K562 (cell line): ENCODE measurements at regions not wholly inside any gene's neighbourhood (a gene's known extent, or its start where the extent isn't known, plus 50 kb on each side); places are given as distances from the start of the nearest gene placed in this dataset.

Source experiments
- ATAC-seq: fragments of 200-7000 bp; cut with Tn5 transposase; 3 replicates; pipeline ENCODE4 v1.9.1; 2020; ENCODE audit warnings: moderate library complexity
- BruUV-seq: library from RNA; stranded (reverse); fragments of 400-500 nt; replicated peaks from 2 replicates; lab custom pipeline; 2021; lab: Mats Ljungman, UMichigan
- CTCF ChIA-PET: fragments of 300-600 bp; formaldehyde crosslinking; extraction: SDS; loops from one replicate; lab custom pipeline; 2021; ENCODE audit warnings: low intra/inter-chr PET ratio; lab: Yijun Ruan, JAX
- POLR2A ChIA-PET: fragments of 300-600, 350-650 bp; sonication (Branson Sonifier 250); formaldehyde crosslinking; extraction: SDS; loops from one replicate; lab custom pipeline; 2021; ENCODE audit warnings: antibody characterized with exemption, inconsistent platforms; lab: Yijun Ruan, JAX
- DNase-seq, 4 experiments: peaks; one replicate each; pipeline versions ENCODE4 v3.0.0 to v3.0.0-alpha.2; 2011 to 2018; ENCODE audit warnings: low spot score in 3 of 4, mixed read lengths in 3 of 4; ENCODE audit errors: extremely low read depth in 1 of 4
- FAIRE-seq: peaks from 2 replicates; lab custom pipeline; 2011; peaks lifted over from hg19 to GRCh38; lab: Jason Lieb, UNC
- H2AFZ ChIP-seq: 2 replicates; pipeline ENCODE4 v1.6.0; 2011; ENCODE audit warnings: low read depth, low read length, control low read depth, inconsistent platforms
- H3K27ac ChIP-seq: fragments of 200-600 bp; 3 replicates; pipeline ENCODE4 v1.8.0; 2011; ENCODE audit warnings: low read depth, mild to moderate bottlenecking, control low read depth, inconsistent platforms, low read length, moderate library complexity, mixed read lengths; ENCODE audit errors: extremely low read depth
- H3K27me3 ChIP-seq, 2 experiments: fragments of 300-600 bp in 1 of 2; 2 replicates in 1 of 2; 3 replicates in 1 of 2; pipeline versions ENCODE4 v1.6.0 to v1.8.0; 2011; ENCODE audit warnings: inconsistent platforms in 2 of 2, low read length in 2 of 2, mild to moderate bottlenecking in 1 of 2, mixed read lengths in 1 of 2, moderate library complexity in 1 of 2; ENCODE audit not compliant: control insufficient read depth in 2 of 2, insufficient read depth in 2 of 2
- H3K36me3 ChIP-seq: fragments of 300-600 bp; 3 replicates; pipeline ENCODE4 v1.8.0; 2011; ENCODE audit warnings: mild to moderate bottlenecking, low read length, inconsistent platforms; ENCODE audit not compliant: control insufficient read depth, insufficient read depth
- H3K4me1 ChIP-seq, 2 experiments: fragments of 200-600 bp in 1 of 2; replicated peaks in 1 of 2; 2 replicates in 1 of 2; 3 replicates in 1 of 2; pipeline versions ENCODE4 v1.5.1 to v1.8.0; 2011; ENCODE audit warnings: inconsistent platforms in 2 of 2, low read length in 2 of 2, mild to moderate bottlenecking in 1 of 2, mixed read lengths in 1 of 2, moderate library complexity in 1 of 2; ENCODE audit not compliant: control insufficient read depth in 2 of 2, insufficient read depth in 2 of 2
- H3K4me2 ChIP-seq: 2 replicates; pipeline ENCODE4 v1.6.1; 2011; ENCODE audit warnings: low read length, control low read depth, inconsistent platforms, mixed read lengths; ENCODE audit not compliant: insufficient read depth
- H3K4me3 ChIP-seq: fragments of 200-600 bp; sonication (generic), shearing (Covaris generic); 2 replicates; pipeline ENCODE4 v1.5.1; 2016; ENCODE audit warnings: control low read depth, inconsistent platforms
- H3K79me2 ChIP-seq: fragments of 200-600 bp; 3 replicates; pipeline ENCODE4 v1.8.0; 2011; ENCODE audit warnings: low read length, inconsistent platforms; ENCODE audit not compliant: control insufficient read depth, insufficient read depth
- H3K9ac ChIP-seq, 2 experiments: 2 replicates each; pipeline versions ENCODE4 v1.6.0 to v1.6.1; 2011; ENCODE audit warnings: low read depth in 2 of 2, low read length in 2 of 2, control low read depth in 1 of 2, inconsistent platforms in 1 of 2, mild to moderate bottlenecking in 1 of 2, mixed read lengths in 1 of 2; ENCODE audit not compliant: insufficient read depth in 1 of 2
- H3K9me1 ChIP-seq: one replicate; pipeline ENCODE4 v1.6.0; 2011; ENCODE audit warnings: inconsistent platforms, mild to moderate bottlenecking, low read length, moderate library complexity; ENCODE audit not compliant: control insufficient read depth, insufficient read depth
- H3K9me3 ChIP-seq: replicated peaks from 2 replicates; pipeline ENCODE4 v1.5.1; 2011; ENCODE audit warnings: low read depth, low read length, inconsistent platforms; ENCODE audit not compliant: control insufficient read depth, insufficient read depth
- H4K20me1 ChIP-seq: replicated peaks from 2 replicates; pipeline ENCODE4 v1.6.1; 2011; ENCODE audit warnings: low read length, inconsistent platforms, mixed read lengths; ENCODE audit not compliant: control insufficient read depth, insufficient read depth
- AFF4 ChIP-seq: sonication (generic); formaldehyde crosslinking; IDR thresholded peaks from 2 replicates; pipeline ENCODE4 v1.8.0; 2023; ENCODE audit warnings: mild to moderate bottlenecking, missing genetic modification reagents
- ARHGAP35 ChIP-seq: fragments of 450-650 bp; IDR thresholded peaks from 2 replicates; pipeline ENCODE4 v1.6.1; 2018; ENCODE audit not compliant: partially characterized antibody
- CEBPG ChIP-seq, 3 experiments: fragments of 200-800 bp in 1 of 3; sonication (Bioruptor generic) in 1 of 3; sonication (generic) in 1 of 3; formaldehyde crosslinking in 1 of 3; IDR thresholded peaks in 2 of 3; conservative IDR thresholded peaks in 1 of 3; 2 replicates each; pipeline versions ENCODE4 v1.6.1 to v1.8.0; 2016 to 2022; ENCODE audit warnings: missing compliant biosample characterization in 2 of 3, missing genetic modification characterization in 2 of 3, mild to moderate bottlenecking in 1 of 3, missing genetic modification reagents in 1 of 3
- ETS1 ChIP-seq: conservative IDR thresholded peaks from 2 replicates; pipeline ENCODE4 v1.6.1; 2011; ENCODE audit warnings: low read depth, mild to moderate bottlenecking, low read length; ENCODE audit not compliant: control insufficient read depth
- TSC22D4 ChIP-seq: fragments of 450-650 bp; IDR thresholded peaks from 2 replicates; pipeline ENCODE4 v1.6.1; 2016; ENCODE audit warnings: missing genetic modification characterization, missing biosample characterization, control low read depth
- XRCC3 ChIP-seq: fragments of 450-650 bp; IDR thresholded peaks from 2 replicates; pipeline ENCODE4 v1.6.1; 2017; ENCODE audit warnings: mild to moderate bottlenecking, moderate library complexity
- ZBTB43 ChIP-seq: sonication (generic); formaldehyde crosslinking; IDR thresholded peaks from 2 replicates; pipeline ENCODE4 v1.8.0; 2023; ENCODE audit warnings: mild to moderate bottlenecking, missing genetic modification reagents
- ZFP91 ChIP-seq: sonication (generic); formaldehyde crosslinking; IDR thresholded peaks from 2 replicates; pipeline ENCODE4 v1.8.0; 2022; ENCODE audit warnings: mild to moderate bottlenecking, missing genetic modification reagents
- ZNF133 ChIP-seq: fragments of 250-450 bp; sonication (Bioruptor Pico); IDR thresholded peaks from 2 replicates; pipeline ENCODE4 v1.4.0; 2020; ENCODE audit warnings: mild to moderate bottlenecking
- ZNF146 ChIP-seq: IDR thresholded peaks from one replicate; pipeline ENCODE4 v1.6.1; 2018; ENCODE audit warnings: missing compliant biosample characterization; ENCODE audit not compliant: unreplicated experiment
- WGBS: fragments of 100-300 bp; shearing (Covaris generic); methylation state at CpG from one replicate; pipeline ENCODE4 v1.1.6; 2016; ENCODE audit warnings: low coverage, mixed read lengths; ENCODE audit not compliant: insufficient coverage; ENCODE audit errors: missing lambda C conversion rate; 5-methylcytosine and 5-hydroxymethylcytosine counted together
- in situ Hi-C: fragments of 300-500 bp; cut with MboI; formaldehyde crosslinking; loops from 4 replicates; pipeline ENCODE4 v1.15.0; 2018; ENCODE audit warnings: inconsistent platforms, mixed read lengths
- intact Hi-C: fragments of 100-400 bp; cut with micrococcal nuclease; formaldehyde crosslinking; loops from 2 replicates; pipeline ENCODE4 v1.14.2; 2022

GRCh38 chrX:115895678-115896329 lies 274.7 kb upstream of the AGTR2 start:
- Histone ChIP-seq H3K9me3 (no peaks in the 10 kb centered on the region), H2AFZ (no peak overlapping the region), H3K27me3 (no peaks in the 10 kb centered on the region), H3K9ac (no peak overlapping the region), H3K36me3 (no peaks in the 10 kb centered on the region), H3K4me2 (no peak overlapping the region), H3K4me3 (no peak overlapping the region), H3K79me2 (no peaks in the 10 kb centered on the region), H3K27ac (no peak overlapping the region), H4K20me1 (no peaks in the 10 kb centered on the region), H3K9me1 (no peaks in the 10 kb centered on the region), H3K4me1 (peaks cover 9 to 11% of the 10 kb centered on the region in 2 experiments; a peak in 4 of 5 replicates)
- BruUV-seq: no TSS peak
- in situ Hi-C loops: loop anchor here (25.0 kb wide), 1 partner anchor 209 kb away; no protein-coding TSS in a partner anchor
- CTCF ChIA-PET: no interaction called here
- POLR2A ChIA-PET: no interaction called here
- ATAC-seq (no peak), DNase-seq (no peak), FAIRE-seq (no peak)
- 30% methylated on average over 5 of the region's 6 CpGs for WGBS
- intact Hi-C loops: no loop called here
- no peak for TF ChIP-seq ZBTB43 (CRISPR knock-in tag)
- TF ChIP-seq ETS1: no peak
- TF ChIP-seq ZNF133 (CRISPR knock-in tag): no peak
- no peak for TF ChIP-seq XRCC3
- no peak for TF ChIP-seq ARHGAP35
- no peak for TF ChIP-seq TSC22D4
- TF ChIP-seq ZNF146 (CRISPR knock-in tag): no peak
- no peak for TF ChIP-seq ZFP91 (CRISPR knock-in tag)
- no peak for TF ChIP-seq CEBPG (CRISPR knock-in tag; IDR thresholded peaks at IDR 0.05)
- no peak for TF ChIP-seq CEBPG (tag; conservative IDR thresholded peaks at IDR 0.05 in 1 of 2, IDR thresholded peaks at IDR 0.05 in 1 of 2)
- no peak for TF ChIP-seq AFF4 (CRISPR knock-in tag)
